IMR-90 (cell line): ENCODE measurements at regions not wholly inside any gene's neighbourhood (a gene's known extent, or its start where the extent isn't known, plus 50 kb on each side); places are given as distances from the start of the nearest gene placed in this dataset.
A peak's percentile ranks its signal among the peaks of the same experiment; 100 is the strongest.

Experiments
- ATAC-seq: fragments of 200-7000 bp; cut with Tn5 transposase; 2 replicates; pipeline ENCODE4 v1.9.1; 2020; ENCODE audit warnings: low read depth, mild to moderate bottlenecking, moderate library complexity
- BruUV-seq: library from RNA; stranded (reverse); fragments of 400-500 nt; replicated peaks from 2 replicates; lab custom pipeline; 2021; lab: Mats Ljungman, UMichigan
- CTCF ChIA-PET: fragments of 300-600 bp; formaldehyde crosslinking; extraction: SDS; loops from one replicate; lab custom pipeline; 2021; ENCODE audit warnings: antibody characterized with exemption; lab: Yijun Ruan, JAX
- POLR2A ChIA-PET: fragments of 300-600 bp; sonication (Branson Sonifier 250); formaldehyde crosslinking; loops from one replicate; lab custom pipeline; 2022; ENCODE audit warnings: antibody characterized with exemption; ENCODE audit not compliant: unreplicated experiment; lab: Charles Lee
- DNase-seq: peaks from one replicate; pipeline ENCODE4 v3.0.0; 2013
- H2AFZ ChIP-seq: replicated peaks from 2 replicates; pipeline ENCODE3; 2013; ENCODE audit warnings: low read length, mild to moderate bottlenecking; ENCODE audit not compliant: poor library complexity
- H2AK5ac ChIP-seq: 2 replicates; pipeline ENCODE4 v1.6.1; 2013; ENCODE audit warnings: low read depth, low read length, inconsistent platforms
- H2AK9ac ChIP-seq: replicated peaks from 2 replicates; pipeline ENCODE3; 2013; ENCODE audit warnings: mild to moderate bottlenecking, low read depth, low read length, moderate library complexity; ENCODE audit not compliant: poor library complexity
- H2BK120ac ChIP-seq: 2 replicates; pipeline ENCODE4 v1.6.1; 2013; ENCODE audit warnings: low read depth, low read length, inconsistent platforms
- H2BK15ac ChIP-seq: 3 replicates; pipeline ENCODE4 v1.6.1; 2013; ENCODE audit warnings: low read depth, low read length, inconsistent platforms
- H2BK20ac ChIP-seq: 2 replicates; pipeline ENCODE4 v1.6.1; 2013; ENCODE audit warnings: low read depth, mild to moderate bottlenecking, inconsistent platforms, low read length, moderate library complexity
- H2BK5ac ChIP-seq: 2 replicates; pipeline ENCODE4 v1.6.1; 2013; ENCODE audit warnings: mild to moderate bottlenecking, low read depth, low read length, inconsistent platforms; ENCODE audit not compliant: poor library complexity, severe bottlenecking
- H3K14ac ChIP-seq: replicated peaks from 2 replicates; pipeline ENCODE4 v1.6.1; 2013; ENCODE audit warnings: low read depth, low read length, inconsistent platforms
- H3K18ac ChIP-seq: 2 replicates; pipeline ENCODE4 v1.6.1; 2013; ENCODE audit warnings: low read depth, low read length, control low read depth
- H3K23ac ChIP-seq: 2 replicates; pipeline ENCODE4 v1.6.1; 2013; ENCODE audit warnings: low read depth, low read length, inconsistent platforms
- H3K27ac ChIP-seq: 2 replicates; pipeline ENCODE4 v1.5.1; 2013; ENCODE audit warnings: mild to moderate bottlenecking, control low read depth, low read length; ENCODE audit not compliant: insufficient read depth
- H3K27me3 ChIP-seq: 2 replicates; pipeline ENCODE4 v1.6.1; 2013; ENCODE audit warnings: low read length; ENCODE audit not compliant: control insufficient read depth, insufficient read depth
- H3K36me3 ChIP-seq: 2 replicates; pipeline ENCODE4 v1.6.1; 2013; ENCODE audit warnings: low read length, mixed read lengths; ENCODE audit not compliant: control insufficient read depth, insufficient read depth
- H3K4ac ChIP-seq: 2 replicates; pipeline ENCODE4 v1.6.1; 2013; ENCODE audit warnings: low read depth, low read length, inconsistent platforms
- H3K4me1 ChIP-seq: 2 replicates; pipeline ENCODE4 v1.6.1; 2013; ENCODE audit warnings: low read length, mixed read lengths; ENCODE audit not compliant: control insufficient read depth, insufficient read depth
- H3K4me2 ChIP-seq: 2 replicates; pipeline ENCODE4 v1.6.1; 2013; ENCODE audit warnings: low read depth, mild to moderate bottlenecking, control low read depth, low read length, moderate library complexity
- H3K4me3 ChIP-seq: 2 replicates; pipeline ENCODE4 v1.5.1; 2013; ENCODE audit warnings: low read depth, mild to moderate bottlenecking, control low read depth, low read length, moderate library complexity; ENCODE audit not compliant: insufficient read depth
- H3K56ac ChIP-seq: 2 replicates; pipeline ENCODE4 v1.6.1; 2013; ENCODE audit warnings: low read length, inconsistent platforms; ENCODE audit not compliant: insufficient read depth; ENCODE audit errors: extremely low read depth
- H3K79me1 ChIP-seq, 2 experiments: 2 replicates each; pipeline ENCODE4 v1.6.1; 2013; ENCODE audit warnings: low read length in 2 of 2, inconsistent platforms in 1 of 2, low read depth in 1 of 2
- H3K9ac ChIP-seq: 2 replicates; pipeline ENCODE4 v1.6.1; 2013; ENCODE audit warnings: low read depth, low read length, control low read depth
- H3K9me1 ChIP-seq: 2 replicates; pipeline ENCODE4 v1.6.1; 2013; ENCODE audit warnings: low read length, inconsistent platforms; ENCODE audit not compliant: insufficient read depth
- H3K9me3 ChIP-seq: 2 replicates; pipeline ENCODE4 v1.6.1; 2013; ENCODE audit warnings: low read length; ENCODE audit not compliant: control insufficient read depth, insufficient read depth
- H4K20me1 ChIP-seq: 2 replicates; pipeline ENCODE4 v1.6.1; 2013; ENCODE audit warnings: low read length, inconsistent platforms; ENCODE audit not compliant: insufficient read depth
- H4K5ac ChIP-seq: 2 replicates; pipeline ENCODE4 v1.6.1; 2013; ENCODE audit warnings: mild to moderate bottlenecking, low read depth, low read length, control low read depth
- H4K8ac ChIP-seq, 2 experiments: 2 replicates each; pipeline ENCODE4 v1.6.1; 2013; ENCODE audit warnings: low read depth in 2 of 2, low read length in 2 of 2, control low read depth in 1 of 2, inconsistent platforms in 1 of 2
- H4K91ac ChIP-seq: 2 replicates; pipeline ENCODE4 v1.6.1; 2013; ENCODE audit warnings: low read depth, low read length, inconsistent platforms; ENCODE audit not compliant: insufficient read depth
- CEBPB ChIP-seq: IDR thresholded peaks from 2 replicates; pipeline ENCODE4 v1.6.1; 2012; ENCODE audit warnings: low read depth, low read length, improper control_type of control experiment
- CTCF ChIP-seq: conservative IDR thresholded peaks from 2 replicates; pipeline ENCODE4 v1.5.1; 2012; ENCODE audit warnings: mild to moderate bottlenecking, low read depth, low read length, improper control_type of control experiment
- FOS ChIP-seq: fragments of 150-350 bp; IDR thresholded peaks from 2 replicates; pipeline ENCODE4 v1.6.1; 2016; ENCODE audit warnings: low read depth, low read length
- WGBS, 2 experiments: methylation state at CpG; one replicate each; pipeline versions ENCODE4 v1.1.5 to v1.1.7; 2013; ENCODE audit warnings: missing lambda C conversion rate in 2 of 2; ENCODE audit not compliant: insufficient read length in 1 of 2; ENCODE audit errors: extremely low coverage in 2 of 2; 5-methylcytosine and 5-hydroxymethylcytosine counted together
- dilution Hi-C: fragments of 300-500 bp; cut with HindIII; formaldehyde crosslinking; loops from one replicate; pipeline ENCODE4 v1.14.3; 2018; ENCODE audit warnings: low sequenced_read_pairs; ENCODE audit not compliant: unreplicated experiment
- in situ Hi-C: fragments of 300-500 bp; cut with MboI; formaldehyde crosslinking; loops from 3 replicates; pipeline ENCODE4 v1.14.3; 2019; ENCODE audit warnings: low sequenced_read_pairs, inconsistent platforms, mixed read lengths
- intact Hi-C: fragments of 100-400 bp; cut with micrococcal nuclease; formaldehyde crosslinking; loops from 2 replicates; pipeline ENCODE4 v1.10.0; 2022

GRCh38 chr18:68262690-68263294 lies 452.1 kb downstream of the TMX3 start:
- Histone ChIP-seq H3K18ac (peak overlapping the region; percentile 98; the same call in 1 of the 2 replicates), H4K91ac (peak overlapping the region; percentile 75; the same call in 1 of the 2 replicates), H2AK5ac (peak overlapping the region; percentile 9; the same call in 1 of the 2 replicates), H2BK120ac (peak overlapping the region; percentile 90), H3K9ac (peak overlapping the region; percentile 64; the same call in 1 of the 2 replicates), H3K4ac (peak overlapping the region; percentile 84; the same call in 1 of the 2 replicates), H3K4me1 (peaks cover 6% of the 10 kb centered on the region), H3K9me1 (peaks cover 3% of the 10 kb centered on the region), H3K56ac (no peak overlapping the region; the same call in 1 of the 2 replicates), H3K4me2 (peak overlapping the region; percentile 65; the same call in 1 of the 2 replicates), H3K79me1 (no peaks in the 10 kb centered on the region), H2AFZ (no peak overlapping the region), H3K14ac (peak overlapping the region; percentile 79; the same call in 1 of the 2 replicates), H3K36me3 (no peaks in the 10 kb centered on the region), H2BK20ac (peak overlapping the region; percentile 87), H4K8ac (peak overlapping the region in 1 of 2 experiments; percentile 64; a peak in 3 of 4 replicates), H3K27me3 (no peaks in the 10 kb centered on the region), H2BK15ac (peak overlapping the region; percentile 51; the same call in 2 of the 3 replicates), H3K27ac (no peak overlapping the region), H3K4me3 (no peak overlapping the region), H2BK5ac (peak overlapping the region; percentile 96), H3K23ac (peak overlapping the region; percentile 67; the same call in 1 of the 2 replicates), H4K5ac (peak overlapping the region; percentile 97; the same call in 1 of the 2 replicates), H4K20me1 (no peaks in the 10 kb centered on the region), H3K9me3 (no peaks in the 10 kb centered on the region), H2AK9ac (no peak overlapping the region)
- intact Hi-C loops: loop anchor here (10.0 kb wide), 2 partner anchors 362 to 748 kb away; partner anchors contain the start of gene DSEL
- ChIA-PET CTCF (interaction anchor here (0.6 kb wide), 1 partner anchor 36 kb away, joined by 3 read pairs; no protein-coding TSS in a partner anchor), POLR2A (no interaction called here)
- peak; percentile 74 for ATAC-seq
- WGBS, 2 experiments: no CpG with 5 or more reads among the region's 2 CpGs
- no TSS peak for BruUV-seq
- in situ Hi-C loops: no loop called here
- TF ChIP-seq CEBPB (peak; percentile 91), FOS (peak; percentile 79; the same call in 1 of the 2 replicates), CTCF (no peak)
- dilution Hi-C loops: no loop called here
- DNase-seq: peak; percentile 83
